C4-2B (cell line): ENCODE measurements at regions not wholly inside any gene's neighbourhood (a gene's known extent, or its start where the extent isn't known, plus 50 kb on each side); places are given as distances from the start of the nearest gene placed in this dataset.

Experiments used
- ZFX ChIP-seq: fragments of 450-650 bp; IDR thresholded peaks from 2 replicates; pipeline ENCODE4 v1.6.1; 2017
- TF ChIP-seq, protein P1 (sequence below): fragments of 450-650 bp; conservative IDR thresholded peaks from 2 replicates; pipeline ENCODE4 v1.5.1; 2017; ENCODE audit warnings: mild to moderate bottlenecking

DNA sequence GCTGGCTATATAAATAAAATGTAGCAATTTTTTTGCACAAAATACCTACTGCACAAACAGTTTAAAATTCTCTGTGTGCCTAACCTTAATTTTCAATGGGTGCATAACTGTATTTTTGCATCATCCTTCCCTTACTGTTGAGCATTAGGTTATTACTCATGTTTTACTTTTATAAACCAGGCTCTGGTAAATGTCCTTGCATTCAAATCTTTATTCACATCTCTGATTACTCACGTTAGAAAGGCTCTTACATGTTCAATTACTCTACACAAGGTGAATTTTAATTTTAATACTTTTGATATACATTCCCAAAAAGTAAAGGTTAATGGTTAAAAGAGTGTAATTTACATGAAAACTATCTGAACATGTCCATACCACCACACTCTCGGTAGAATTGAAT is 246.1 kb downstream of the PRELID2 start:
- TF ChIP-seq, protein P1, sequence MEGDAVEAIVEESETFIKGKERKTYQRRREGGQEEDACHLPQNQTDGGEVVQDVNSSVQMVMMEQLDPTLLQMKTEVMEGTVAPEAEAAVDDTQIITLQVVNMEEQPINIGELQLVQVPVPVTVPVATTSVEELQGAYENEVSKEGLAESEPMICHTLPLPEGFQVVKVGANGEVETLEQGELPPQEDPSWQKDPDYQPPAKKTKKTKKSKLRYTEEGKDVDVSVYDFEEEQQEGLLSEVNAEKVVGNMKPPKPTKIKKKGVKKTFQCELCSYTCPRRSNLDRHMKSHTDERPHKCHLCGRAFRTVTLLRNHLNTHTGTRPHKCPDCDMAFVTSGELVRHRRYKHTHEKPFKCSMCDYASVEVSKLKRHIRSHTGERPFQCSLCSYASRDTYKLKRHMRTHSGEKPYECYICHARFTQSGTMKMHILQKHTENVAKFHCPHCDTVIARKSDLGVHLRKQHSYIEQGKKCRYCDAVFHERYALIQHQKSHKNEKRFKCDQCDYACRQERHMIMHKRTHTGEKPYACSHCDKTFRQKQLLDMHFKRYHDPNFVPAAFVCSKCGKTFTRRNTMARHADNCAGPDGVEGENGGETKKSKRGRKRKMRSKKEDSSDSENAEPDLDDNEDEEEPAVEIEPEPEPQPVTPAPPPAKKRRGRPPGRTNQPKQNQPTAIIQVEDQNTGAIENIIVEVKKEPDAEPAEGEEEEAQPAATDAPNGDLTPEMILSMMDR, result no peak
- no peak for TF ChIP-seq ZFX
